GM21381 (cell line): ENCODE measurements at regions not wholly inside any gene's neighbourhood (a gene's known extent, or its start where the extent isn't known, plus 50 kb on each side); places are given as distances from the start of the nearest gene placed in this dataset.
"Not testable (repeated sequence)": the region's sequence is repeated elsewhere in the genome, so short reads cannot be mapped to it uniquely, and the experiment has no call there.

Source experiments
- ATAC-seq: cut with Tn5 transposase; IDR thresholded peaks from one replicate; pipeline ENCODE4 v1.9.1; 2021; ENCODE audit warnings: mild to moderate bottlenecking, moderate library complexity; ENCODE audit not compliant: unreplicated experiment

DNA sequence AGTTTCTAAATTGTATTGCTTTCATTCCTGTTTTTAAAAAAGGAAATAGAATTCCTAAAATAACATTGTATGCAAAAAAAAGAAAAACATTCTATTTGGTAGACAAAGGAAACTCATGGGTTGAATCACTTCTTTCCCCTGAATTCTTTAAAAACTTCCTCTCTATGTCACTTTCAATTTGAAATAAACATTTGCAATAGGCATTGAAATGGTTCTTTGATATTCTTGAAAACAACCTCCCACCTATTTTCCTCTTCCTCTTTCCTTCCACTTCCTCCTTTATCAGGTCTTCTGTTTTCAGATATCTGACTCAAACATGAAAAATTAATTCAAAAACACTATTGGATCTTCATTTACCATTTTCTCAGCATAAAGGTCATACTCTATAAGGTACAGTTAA is 442.0 kb upstream of the MEF2C start:
- no peak for ATAC-seq

GRCh38 chr5:89320421-89321277 is 437.7 kb upstream of the MEF2C start:
- ATAC-seq, result no peak

DNA sequence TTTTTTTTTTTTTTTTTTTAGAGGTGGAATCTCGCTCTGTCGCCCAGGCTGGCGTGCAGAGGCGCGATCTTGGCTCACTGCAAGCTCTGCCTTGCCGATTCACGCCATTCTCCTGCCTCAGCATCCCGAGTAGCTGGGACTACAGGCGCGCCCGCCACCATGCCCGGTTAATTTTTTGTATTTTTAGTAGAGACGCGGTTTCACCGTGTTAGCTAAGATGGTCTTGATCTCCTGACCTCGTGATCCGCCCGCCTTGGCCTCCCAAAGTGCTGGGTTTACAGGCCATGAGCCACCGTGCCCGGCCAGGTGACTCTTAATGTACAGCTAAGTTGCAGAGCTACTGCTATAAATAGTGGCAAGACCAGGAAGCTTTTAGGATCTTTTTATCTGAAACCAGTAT is 434.9 kb upstream of the MEF2C start:
- not testable (repeated sequence) for ATAC-seq

DNA sequence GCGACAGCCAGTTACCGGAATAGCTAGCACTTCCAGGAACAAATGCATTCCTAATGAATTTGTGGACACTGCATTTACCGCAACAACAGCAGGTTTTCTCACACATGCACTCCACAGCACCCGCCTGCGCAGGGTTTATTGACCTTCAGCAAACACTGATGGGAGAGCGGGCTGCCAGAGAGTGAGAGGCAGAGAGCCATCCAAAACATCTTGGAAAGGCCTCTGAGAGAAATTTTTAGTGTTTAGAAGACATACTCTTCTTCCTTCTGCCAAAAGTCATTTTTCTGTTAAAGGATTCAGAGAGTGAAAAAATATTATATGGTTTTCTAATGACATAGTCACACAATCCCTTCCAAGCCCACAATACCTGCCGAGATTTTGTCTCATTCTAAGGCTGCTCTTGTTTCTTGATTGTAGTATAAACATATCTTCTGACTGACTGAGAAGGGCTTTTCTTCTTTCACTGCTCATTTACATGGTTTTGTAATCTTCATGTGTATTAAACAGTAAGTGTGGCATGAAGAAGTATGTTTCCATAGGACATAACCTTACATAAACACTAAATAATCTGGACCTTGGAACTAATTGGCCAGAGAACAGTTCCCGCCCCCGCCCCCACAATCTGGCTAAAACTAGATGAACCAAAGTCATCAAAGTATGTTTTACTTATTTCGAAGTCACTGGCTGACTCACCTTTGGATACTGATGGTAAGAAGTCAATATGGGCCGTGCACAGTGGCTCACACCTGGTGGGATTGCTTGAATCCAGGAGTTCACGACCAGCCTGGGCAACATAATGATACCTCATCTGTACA is 432.5 kb upstream of the MEF2C start:
- no peak for ATAC-seq

DNA sequence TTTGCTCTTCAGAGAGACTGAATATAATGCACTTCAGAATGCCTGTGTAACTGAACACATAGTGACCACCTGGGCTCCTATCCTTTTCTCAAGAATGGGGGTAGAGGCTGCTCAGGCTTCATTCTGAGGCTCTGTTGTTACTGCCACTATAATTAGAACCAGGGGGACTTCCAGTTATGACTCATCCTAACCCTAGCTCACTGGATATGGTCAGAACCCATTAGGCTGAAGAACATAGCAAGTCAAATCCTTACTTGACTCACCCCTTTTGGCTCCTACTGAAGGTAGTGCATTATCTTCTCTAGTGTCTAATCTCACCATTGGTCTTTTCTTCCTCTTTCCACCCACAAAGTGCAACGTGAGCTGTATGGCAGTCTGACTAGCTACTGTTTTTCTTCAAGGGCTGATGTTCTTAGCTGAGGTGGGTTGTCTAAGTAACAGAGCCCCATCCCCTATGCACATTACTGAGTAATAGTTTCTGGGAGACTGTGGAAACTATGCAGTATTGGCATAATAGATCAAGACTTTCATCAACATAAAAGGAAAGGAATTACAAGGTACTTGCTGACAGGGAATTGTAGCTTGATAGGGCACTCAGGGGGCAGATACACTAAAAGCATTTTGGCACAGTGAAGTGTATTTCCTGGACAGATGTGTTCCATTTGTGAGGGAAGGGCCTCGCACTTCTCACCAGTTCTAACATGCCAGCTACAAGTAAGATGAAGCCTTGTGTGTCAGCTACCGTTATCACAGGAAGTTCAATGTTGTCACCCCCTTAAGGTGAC is 431.0 kb upstream of the MEF2C start:
- ATAC-seq, result peak; percentile 94

- no peak for ATAC-seq
Measured at GRCh38 chr5:89313044-89313443, 430.1 kb upstream of the MEF2C start.

DNA sequence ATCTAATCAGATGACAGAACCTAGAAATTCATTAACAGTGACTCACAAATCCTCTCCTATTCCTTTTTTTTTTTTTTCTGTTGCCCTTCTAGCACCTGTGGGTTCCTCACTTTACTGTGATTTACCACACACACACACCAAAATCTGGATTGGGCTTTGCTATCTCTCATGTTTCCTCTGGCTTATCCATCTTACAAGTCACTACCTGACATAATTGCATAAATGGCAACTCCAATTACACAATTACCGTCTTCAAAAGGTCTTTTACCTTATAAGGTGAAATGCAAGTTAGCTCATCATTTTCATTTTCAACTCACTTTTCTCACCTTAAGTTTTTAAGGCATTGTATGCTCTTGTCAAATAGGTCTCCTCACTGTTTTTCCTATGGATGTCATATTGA is 426.3 kb upstream of the MEF2C start:
- ATAC-seq, result no peak

DNA sequence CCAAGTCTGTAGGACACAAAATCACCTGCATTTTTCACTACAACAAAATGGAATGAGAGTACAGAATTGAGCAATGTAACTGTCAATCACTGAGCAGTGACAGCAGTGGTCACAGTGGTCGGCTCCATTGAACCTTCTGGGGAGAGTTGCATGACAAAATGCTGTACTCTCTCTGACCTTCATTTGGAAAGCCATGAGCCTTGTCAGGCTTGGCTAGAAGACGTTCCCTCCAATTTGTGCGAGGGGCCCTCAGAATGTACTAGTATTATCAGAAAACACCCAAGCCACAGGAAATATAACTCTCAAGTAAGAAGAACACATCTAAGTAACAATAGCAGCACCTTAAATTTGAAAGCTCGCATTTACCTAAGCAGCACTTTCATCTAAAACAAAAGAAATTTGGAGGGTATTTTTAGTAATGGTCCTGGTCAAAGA is 425.6 kb upstream of the MEF2C start:
- ATAC-seq, result peak; percentile 84

- ATAC-seq, result no peak
Measured at GRCh38 chr5:89307972-89308371, 425.0 kb upstream of the MEF2C start.

- ATAC-seq, result not testable (repeated sequence)
Measured at GRCh38 chr5:89307141-89307540, 424.2 kb upstream of the MEF2C start.

- peak; percentile 68 for ATAC-seq
Measured at GRCh38 chr5:89303033-89303480, 420.1 kb upstream of the MEF2C start.

DNA sequence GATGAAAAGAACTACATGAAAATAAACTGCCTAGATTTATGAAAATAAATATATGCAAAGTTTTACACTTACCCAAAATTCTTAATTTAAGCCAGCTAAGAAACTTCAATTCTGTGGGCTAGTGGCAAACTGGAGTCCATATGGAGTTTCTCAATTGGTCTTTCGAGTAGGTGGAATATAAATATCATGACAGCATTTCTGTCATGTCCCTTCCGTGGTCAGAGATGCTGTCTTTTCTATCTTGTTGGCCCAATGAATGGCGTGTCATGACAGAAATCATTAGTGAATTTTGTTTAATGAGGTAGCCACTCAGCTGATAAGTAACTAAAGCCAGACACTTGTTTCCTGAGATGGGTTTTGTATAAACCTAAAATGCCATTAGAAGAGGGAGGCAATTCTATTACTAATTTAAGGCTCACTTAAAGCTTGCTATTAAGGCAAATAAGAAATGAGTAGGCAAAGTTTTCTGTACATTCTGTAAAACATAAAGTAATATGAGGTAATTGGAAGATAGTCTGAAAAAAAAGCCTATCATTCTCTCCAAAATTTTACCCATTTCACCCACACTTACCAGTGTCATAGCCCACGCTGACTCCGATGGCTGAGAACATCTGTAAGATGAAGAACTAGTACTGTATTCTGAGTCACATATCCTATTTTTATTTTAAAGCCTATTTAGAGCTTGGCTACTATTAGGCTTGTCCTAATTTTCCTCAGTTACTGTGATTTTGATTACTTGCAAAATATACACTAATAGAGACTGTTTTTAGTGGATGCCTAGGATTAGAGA is 419.3 kb upstream of the MEF2C start:
- peak; percentile 34 for ATAC-seq

DNA sequence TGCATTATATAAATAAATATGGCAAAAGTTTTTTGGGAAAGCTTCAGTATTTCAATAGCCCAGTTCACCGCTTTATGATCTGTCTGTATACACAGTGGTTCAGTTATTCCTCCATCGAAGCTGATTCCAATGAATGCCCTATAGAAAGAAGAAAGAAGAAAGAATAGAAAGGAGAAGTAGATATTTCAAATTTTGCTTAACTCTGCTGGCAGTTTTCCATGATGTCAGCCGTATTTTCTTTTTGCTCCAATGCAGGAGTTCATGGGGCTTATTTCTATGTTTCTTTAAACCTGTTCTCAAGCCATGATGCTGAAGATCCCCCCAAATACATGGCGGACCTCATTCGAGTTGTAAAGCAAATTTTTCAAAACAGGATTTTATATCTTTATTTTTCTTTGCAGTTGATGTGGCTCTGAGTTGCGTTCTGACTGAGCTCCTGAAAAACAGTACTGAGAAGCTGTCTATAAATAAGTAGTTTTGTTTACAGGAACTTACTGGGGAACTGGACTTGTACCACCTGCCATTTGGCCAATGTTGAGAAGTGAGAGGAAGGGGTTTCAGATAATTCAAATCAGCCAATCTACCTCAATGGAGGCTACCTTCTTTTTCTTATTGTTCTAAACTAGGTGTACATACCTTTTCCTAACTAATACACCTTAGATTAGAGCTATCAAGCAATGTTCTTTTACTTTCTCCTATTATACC is 418.5 kb upstream of the MEF2C start:
- ATAC-seq, result peak; percentile 75

GRCh38 chr5:89300426-89300970 is 417.5 kb upstream of the MEF2C start:
- ATAC-seq, result no peak

- no peak for ATAC-seq
Measured at GRCh38 chr5:89299998-89300397, 417.0 kb upstream of the MEF2C start.

DNA sequence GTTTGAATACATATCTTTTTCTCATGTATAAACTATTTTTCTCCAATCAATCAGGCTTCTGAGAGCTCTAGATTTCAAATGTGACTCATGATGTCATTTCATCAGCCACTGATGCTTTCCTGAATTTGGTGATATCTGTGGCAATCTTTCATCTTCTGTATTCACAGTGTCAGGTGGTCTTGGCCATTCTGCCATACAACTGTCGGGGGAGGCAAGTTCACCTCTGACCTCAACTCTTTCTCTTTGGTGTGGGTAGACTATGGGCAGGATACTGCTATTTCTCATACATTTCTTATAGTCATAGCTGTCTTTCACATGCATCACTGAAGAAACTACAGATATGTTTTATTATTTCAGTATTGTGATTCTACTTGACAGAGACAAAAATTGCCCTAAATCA is 414.1 kb upstream of the MEF2C start:
- no peak for ATAC-seq

DNA sequence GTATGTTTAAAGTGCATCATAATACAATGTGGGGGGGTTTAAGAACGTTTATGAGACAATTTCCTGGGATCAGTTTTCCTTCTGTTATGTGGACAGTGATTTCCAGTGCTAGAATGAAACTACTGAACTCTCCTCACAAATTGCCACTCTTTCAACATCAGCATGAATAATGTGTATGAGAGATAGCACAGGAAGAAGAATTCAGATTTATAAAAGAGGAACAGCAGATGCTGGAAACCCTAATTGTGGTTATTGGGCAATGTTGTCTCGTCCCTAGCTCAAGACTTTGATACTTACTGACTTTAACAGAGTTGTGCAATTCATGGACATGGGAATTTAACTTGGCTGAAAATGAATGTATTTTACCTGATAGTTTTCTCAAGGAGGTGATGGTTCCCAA is 410.8 kb upstream of the MEF2C start:
- no peak for ATAC-seq

- no peak for ATAC-seq
Measured at GRCh38 chr5:89292487-89292886, 409.5 kb upstream of the MEF2C start.

DNA sequence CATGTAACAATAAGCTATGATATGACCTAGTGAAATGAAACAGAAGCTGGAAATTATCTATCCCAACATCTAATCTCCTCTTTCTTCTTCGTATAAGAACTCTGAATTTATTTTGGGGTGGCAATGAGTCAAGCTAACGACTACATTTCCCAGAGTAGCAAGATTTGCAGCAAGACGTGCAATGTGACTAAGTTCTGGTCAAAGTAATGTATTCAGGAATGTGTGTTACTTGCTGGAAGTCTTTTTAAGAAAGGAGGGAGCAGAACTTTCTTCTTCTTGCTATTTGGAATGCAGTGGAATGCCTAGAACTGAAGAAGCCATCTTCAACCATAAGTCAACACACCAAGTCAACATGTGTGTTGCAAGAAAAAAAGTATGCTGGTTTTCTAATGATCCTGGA is 406.6 kb upstream of the MEF2C start:
- ATAC-seq, result no peak
